Psoas muscle (tissue), 7 donors: ENCODE measurements at regions not wholly inside any gene's neighbourhood (a gene's known extent, or its start where the extent isn't known, plus 50 kb on each side); places are given as distances from the start of the nearest gene placed in this dataset.

ENCODE experiments used
- ATAC-seq, 4 donors: fragments of 200-7000 bp; cut with Tn5 transposase; one replicate each; pipeline ENCODE4 v1.9.1; 2020; ENCODE audit warnings: moderate library complexity in 3 of 4, mild to moderate bottlenecking in 2 of 4
- DNase-seq, 2 donors: peaks; one replicate each; pipeline ENCODE4 v3.0.0-alpha.2; 2020
- H3K27ac ChIP-seq: fragments of 200-600 bp; one replicate; pipeline ENCODE4 v1.8.0; 2022
- H3K27me3 ChIP-seq, 3 donors: fragments of 200-600 bp in 1 of 3; one replicate each; pipeline versions ENCODE4 v1.6.1 to v1.8.0; 2013 to 2022; ENCODE audit warnings: low read length in 2 of 3, mild to moderate bottlenecking in 2 of 3, moderate library complexity in 1 of 3; ENCODE audit not compliant: insufficient read depth in 3 of 3
- H3K36me3 ChIP-seq, 2 donors: fragments of 200-600 bp in 1 of 2; one replicate each; pipeline versions ENCODE4 v1.6.1 to v1.8.0; 2013 to 2022; ENCODE audit warnings: low read depth in 1 of 2, mild to moderate bottlenecking in 1 of 2, moderate library complexity in 1 of 2; ENCODE audit not compliant: insufficient read depth in 1 of 2
- H3K4me1 ChIP-seq: fragments of 200-600 bp; one replicate; pipeline ENCODE4 v1.8.0; 2022
- H3K4me3 ChIP-seq: fragments of 200-600 bp; one replicate; pipeline ENCODE4 v1.8.0; 2022; ENCODE audit warnings: mild to moderate bottlenecking
- H3K9me3 ChIP-seq: fragments of 200-600 bp; one replicate; pipeline ENCODE4 v1.8.0; 2022
- WGBS, 3 donors: extraction: QIAGEN DNeasy Blood & Tissue Kit; methylation state at CpG; one replicate each; pipeline versions ENCODE4 v1.1.6 to v1.1.7; 2013; 5-methylcytosine and 5-hydroxymethylcytosine counted together
- intact Hi-C, 2 donors: fragments of 100-400 bp; cut with DNase I; formaldehyde crosslinking; loops; one replicate each; pipeline versions ENCODE4 v1.11.0 to v1.14.2; 2022
- TF ChIP-seq, protein P1 (sequence below): fragments of 200-600 bp; IDR thresholded peaks from one replicate; pipeline ENCODE4 v1.8.0; 2022; ENCODE audit warnings: antibody characterized with exemption
- donor health status: healthy with polysubstance abuse.
- donor health status: DM: no; HTN: no; CAD: no; lungs with moderate emphysema.
- donor health status: Bipolar disorder and iron deficiency.
- donor health status: healthy.
- donor health status: DM: yes; HTN: yes; CAD: no.
- donor health status: DM: no; HTN: no; CAD: no.
- donor health status: DM: yes; HTN: yes; CAD: no.

DNA sequence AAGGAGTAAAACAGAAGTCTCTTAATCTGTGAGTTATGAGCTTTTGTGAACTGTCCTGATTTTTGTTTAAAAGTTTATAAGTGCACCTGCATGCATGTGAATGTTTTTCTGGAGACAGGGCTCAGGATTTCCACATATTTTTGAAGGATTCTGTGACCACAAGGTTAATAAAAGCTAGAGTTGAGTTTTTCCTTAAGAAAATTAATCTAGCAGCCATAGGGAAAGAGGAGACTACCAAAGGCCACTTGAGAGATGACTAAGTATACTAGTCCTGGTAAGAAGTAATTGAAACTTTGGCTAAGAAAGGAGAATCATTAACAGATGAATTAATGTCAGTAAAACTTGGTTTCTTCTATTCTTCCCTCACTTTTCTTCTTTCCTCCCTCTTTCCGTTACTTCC is 176.8 kb upstream of the EPHA3 start:
- no peaks in the 10 kb centered on the region for H3K9me3 ChIP-seq
- no peaks in the 10 kb centered on the region for H3K4me1 ChIP-seq
- H3K4me3 ChIP-seq: no peak overlapping the region
- DNase-seq (no peak), ATAC-seq (no peak)
- H3K36me3 ChIP-seq: no peaks in the 10 kb centered on the region
- H3K27ac ChIP-seq: no peak overlapping the region
- WGBS, 3 donors: 76 to 88% (median 85%) methylated on average over 1 of the region's 1 CpG
- no peaks in the 10 kb centered on the region for H3K27me3 ChIP-seq
- TF ChIP-seq, protein P1, sequence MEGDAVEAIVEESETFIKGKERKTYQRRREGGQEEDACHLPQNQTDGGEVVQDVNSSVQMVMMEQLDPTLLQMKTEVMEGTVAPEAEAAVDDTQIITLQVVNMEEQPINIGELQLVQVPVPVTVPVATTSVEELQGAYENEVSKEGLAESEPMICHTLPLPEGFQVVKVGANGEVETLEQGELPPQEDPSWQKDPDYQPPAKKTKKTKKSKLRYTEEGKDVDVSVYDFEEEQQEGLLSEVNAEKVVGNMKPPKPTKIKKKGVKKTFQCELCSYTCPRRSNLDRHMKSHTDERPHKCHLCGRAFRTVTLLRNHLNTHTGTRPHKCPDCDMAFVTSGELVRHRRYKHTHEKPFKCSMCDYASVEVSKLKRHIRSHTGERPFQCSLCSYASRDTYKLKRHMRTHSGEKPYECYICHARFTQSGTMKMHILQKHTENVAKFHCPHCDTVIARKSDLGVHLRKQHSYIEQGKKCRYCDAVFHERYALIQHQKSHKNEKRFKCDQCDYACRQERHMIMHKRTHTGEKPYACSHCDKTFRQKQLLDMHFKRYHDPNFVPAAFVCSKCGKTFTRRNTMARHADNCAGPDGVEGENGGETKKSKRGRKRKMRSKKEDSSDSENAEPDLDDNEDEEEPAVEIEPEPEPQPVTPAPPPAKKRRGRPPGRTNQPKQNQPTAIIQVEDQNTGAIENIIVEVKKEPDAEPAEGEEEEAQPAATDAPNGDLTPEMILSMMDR: no peak
- intact Hi-C loops: no loop called here

DNA sequence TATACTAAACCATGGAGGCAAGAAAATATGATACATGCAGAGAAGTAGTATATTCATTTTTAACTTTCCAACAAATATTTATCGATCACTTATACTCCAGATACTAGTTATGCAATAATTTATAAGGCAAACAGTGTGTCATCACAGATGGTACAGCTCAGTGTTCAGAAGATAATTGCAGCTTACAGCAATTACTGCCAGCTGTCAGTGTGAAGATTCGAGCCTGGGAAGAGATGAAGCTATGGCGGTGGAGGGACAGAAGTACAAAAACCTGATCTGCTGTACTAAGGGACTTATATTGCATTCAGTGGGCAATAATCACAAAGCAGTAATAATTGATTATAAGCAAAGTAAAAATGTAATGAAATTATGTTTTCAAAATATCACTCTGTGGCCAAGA is 170.6 kb upstream of the EPHA3 start:
- Histone ChIP-seq H3K4me1 (no peaks in the 10 kb centered on the region), H3K27ac (no peak overlapping the region), H3K36me3 (no peaks in the 10 kb centered on the region), H3K27me3 (no peaks in the 10 kb centered on the region), H3K9me3 (no peaks in the 10 kb centered on the region), H3K4me3 (no peak overlapping the region)
- TF ChIP-seq, protein P1: no peak
- DNase-seq: no peak
- intact Hi-C loops: no loop called here
- ATAC-seq: no peak
- 28 to 49% (median 34%) methylated on average over 3 of the region's 3 CpGs for WGBS, 3 donors

DNA sequence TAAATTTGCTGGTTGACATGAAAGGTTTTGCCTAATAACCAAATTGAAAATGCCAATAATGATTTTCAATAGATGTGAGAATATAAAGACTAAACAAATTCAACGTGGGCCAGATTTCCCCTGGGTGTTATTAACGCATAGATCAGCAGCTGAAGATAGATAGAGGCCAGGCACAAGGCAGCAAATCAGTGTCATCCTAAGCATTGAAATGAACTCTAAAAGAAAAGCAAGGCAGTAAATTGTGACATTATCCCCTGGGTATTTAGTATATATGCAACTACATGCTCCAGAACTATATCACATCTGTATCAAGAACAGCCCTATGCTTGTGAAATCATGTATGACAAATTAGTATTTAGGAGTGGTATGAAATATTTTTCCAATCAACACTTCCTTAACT is 167.1 kb upstream of the EPHA3 start:
- no peak overlapping the region for H3K27ac ChIP-seq
- H3K36me3 ChIP-seq: no peaks in the 10 kb centered on the region
- H3K4me3 ChIP-seq: no peak overlapping the region
- ATAC-seq (no peak), DNase-seq (no peak)
- H3K9me3 ChIP-seq: no peaks in the 10 kb centered on the region
- H3K27me3 ChIP-seq: no peaks in the 10 kb centered on the region
- H3K4me1 ChIP-seq: no peaks in the 10 kb centered on the region
- intact Hi-C loops: no loop called here
- WGBS, 3 donors: 44 to 52% (median 48%) methylated on average over 2 of the region's 2 CpGs
- TF ChIP-seq, protein P1: no peak

DNA sequence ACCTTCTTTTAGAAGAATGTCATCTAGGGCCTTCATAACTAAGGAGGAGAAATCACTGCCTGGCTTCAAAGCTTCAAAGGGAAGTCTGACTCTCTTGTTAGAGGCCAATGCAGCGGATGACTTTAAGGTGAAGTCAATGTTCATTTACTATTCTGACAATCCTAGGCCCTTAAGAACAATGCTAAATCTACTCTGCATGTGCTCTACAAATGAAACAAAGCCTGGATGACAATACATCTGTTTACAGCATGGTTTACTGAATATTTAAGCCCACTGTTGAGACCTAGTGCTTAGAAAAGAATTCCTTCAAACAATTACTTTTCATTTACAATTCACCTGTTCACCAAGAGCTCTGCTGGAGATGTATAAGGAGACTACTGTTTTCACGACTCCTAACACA is 160.4 kb upstream of the EPHA3 start:
- intact Hi-C loops: no loop called here
- ATAC-seq: no peak
- TF ChIP-seq, protein P1: no peak

DNA sequence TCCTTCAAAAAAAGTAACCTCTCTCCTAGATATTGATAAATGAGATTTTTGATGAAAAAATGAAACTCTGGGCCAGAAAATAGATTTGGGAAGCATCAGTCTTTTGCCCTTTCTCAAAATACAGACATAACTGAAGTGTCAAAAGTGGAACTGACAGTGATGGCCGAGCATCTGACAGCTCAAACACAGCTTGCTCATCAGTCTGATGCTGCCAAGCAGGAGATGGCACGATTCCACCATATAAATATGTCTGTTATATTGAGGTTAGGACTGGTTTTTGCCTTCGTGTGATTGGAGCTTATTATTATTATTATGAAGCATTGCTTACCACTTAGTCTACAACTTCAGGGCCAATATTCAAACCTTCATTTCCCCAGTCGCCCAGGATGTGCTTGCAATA is 152.6 kb upstream of the EPHA3 start:
- Histone ChIP-seq H3K4me1 (no peaks in the 10 kb centered on the region), H3K9me3 (no peaks in the 10 kb centered on the region), H3K27ac (no peak overlapping the region), H3K27me3 (no peaks in the 10 kb centered on the region), H3K36me3 (no peaks in the 10 kb centered on the region), H3K4me3 (no peak overlapping the region)
- DNase-seq (no peak), ATAC-seq (no peak)
- TF ChIP-seq, protein P1: no peak
- WGBS, 3 donors: 72 to 79% (median 73%) methylated on average over 4 of the region's 4 CpGs
- intact Hi-C loops: no loop called here

More for the DNA sequence above, 160.4 kb upstream of the EPHA3 start:
- DNase-seq: no peak
- Histone ChIP-seq H3K27ac (no peak overlapping the region), H3K9me3 (no peaks in the 10 kb centered on the region), H3K4me3 (no peak overlapping the region), H3K36me3 (no peaks in the 10 kb centered on the region), H3K4me1 (no peaks in the 10 kb centered on the region), H3K27me3 (no peaks in the 10 kb centered on the region)
- WGBS, 3 donors: 81 to 84% (median 81%) methylated on average over 2 of the region's 2 CpGs
